Left lung (tissue), 4 donors: ENCODE measurements at regions not wholly inside any gene's neighbourhood (a gene's known extent, or its start where the extent isn't known, plus 50 kb on each side); places are given as distances from the start of the nearest gene placed in this dataset.
A peak's percentile ranks its signal among the peaks of the same experiment; 100 is the strongest.
"Not testable (repeated sequence)": the region's sequence is repeated elsewhere in the genome, so short reads cannot be mapped to it uniquely, and the experiment has no call there.

ENCODE experiments used
- ATAC-seq: fragments of 200-7000 bp; cut with Tn5 transposase; one replicate; pipeline ENCODE4 v1.9.1; 2020; ENCODE audit warnings: moderate library complexity
- DNase-seq, 4 donors: peaks; one replicate each; pipeline ENCODE4 v3.0.0-alpha.2; 2013 to 2020
- H3K27ac ChIP-seq, 2 donors: fragments of 200-600 bp; sonication (generic) in 1 of 2; one replicate each; pipeline versions ENCODE4 v1.5.0 to v1.8.0; 2020 to 2021
- H3K27me3 ChIP-seq, 2 donors: fragments of 200-600 bp; sonication (generic) in 1 of 2; one replicate each; pipeline versions ENCODE4 v1.5.0 to v1.8.0; 2020 to 2021
- H3K36me3 ChIP-seq, 2 donors: fragments of 200-600 bp; sonication (generic) in 1 of 2; one replicate each; pipeline versions ENCODE4 v1.5.0 to v1.8.0; 2020 to 2021
- H3K4me1 ChIP-seq, 2 donors: fragments of 200-600 bp; one replicate each; pipeline ENCODE4 v1.8.0; 2021
- H3K4me3 ChIP-seq, 2 donors: fragments of 200-600 bp; sonication (generic) in 1 of 2; one replicate each; pipeline versions ENCODE4 v1.5.0 to v1.8.0; 2020 to 2021; ENCODE audit warnings: mild to moderate bottlenecking in 1 of 2
- H3K9me3 ChIP-seq, 2 donors: fragments of 200-600 bp; sonication (generic) in 1 of 2; one replicate each; pipeline versions ENCODE4 v1.5.0 to v1.8.0; 2020 to 2021
- CTCF ChIP-seq, 2 donors: fragments of 200-600 bp; sonication (generic) in 1 of 2; IDR thresholded peaks; one replicate each; pipeline versions ENCODE4 v1.5.0 to v1.8.0; 2021; ENCODE audit warnings: antibody characterized with exemption in 2 of 2
- intact Hi-C, 2 donors: fragments of 100-400 bp; cut with DNase I; formaldehyde crosslinking; loops; one replicate each; pipeline versions ENCODE4 v1.11.2 to v1.14.2; 2022
- donor health status: DM: no; HTN: yes; CAD: no.
- donor health status: DM: no; HTN: no; CAD: no.

- TF ChIP-seq CTCF (IDR thresholded peaks at IDR 0.05) = no peak
- ATAC-seq (no peak), DNase-seq (no peak)
- H3K4me1 ChIP-seq = no peaks in the 10 kb centered on the region
- no peak overlapping the region for H3K27ac ChIP-seq
- intact Hi-C loops = no loop called here
- no peak overlapping the region for H3K4me3 ChIP-seq
- no peaks in the 10 kb centered on the region for H3K9me3 ChIP-seq
- no peaks in the 10 kb centered on the region for H3K27me3 ChIP-seq
- H3K36me3 ChIP-seq = no peaks in the 10 kb centered on the region
These were observed 119.5 kb upstream of the RIMBP3 start for GRCh38 chr22:18731075-18731666.

- H3K27ac ChIP-seq, H3K4me1 ChIP-seq, ATAC-seq, H3K36me3 ChIP-seq, H3K27me3 ChIP-seq, H3K9me3 ChIP-seq, H3K4me3 ChIP-seq, intact Hi-C loops: not testable (repeated sequence)
- peak in 2 of 4 donors; percentile 29 to 97 for DNase-seq
These were observed 118.7 kb upstream of the RIMBP3 start for GRCh38 chr22:18730410-18730809.
